B cell (primary cell): ENCODE measurements at regions not wholly inside any gene's neighbourhood (a gene's known extent, or its start where the extent isn't known, plus 50 kb on each side); places are given as distances from the start of the nearest gene placed in this dataset.

ENCODE experiments used
- CTCF ChIP-seq: fragments of 200-600 bp; IDR thresholded peaks from one replicate; pipeline ENCODE4 v1.8.0; 2022; ENCODE audit warnings: antibody characterized with exemption, mild to moderate bottlenecking
- EZH2 ChIP-seq: IDR thresholded peaks from 2 replicates; pipeline ENCODE4 v1.6.1; 2012; ENCODE audit warnings: borderline replicate concordance, low read depth, mild to moderate bottlenecking, moderate library complexity, low read length; ENCODE audit not compliant: insufficient read depth, poor library complexity, severe bottlenecking

- TF ChIP-seq EZH2 (no peak), CTCF (no peak)
These were observed 71.1 kb upstream of the DPT start for GRCh38 chr1:168799927-168800605.
